ENCODE measurements at regions not wholly inside any gene's neighbourhood (a gene's known extent, or its start where the extent isn't known, plus 50 kb on each side); places are given as distances from the start of the nearest gene placed in this dataset.

- TF ChIP-seq ZNF18 (tag by site-specific recombination; IDR thresholded peaks at IDR 0.05) (no peak), ZNF423 (tag by site-specific recombination; IDR thresholded peaks at IDR 0.05) (no peak)
These were observed 54.0 kb upstream of the CES5A start for GRCh38 chr16:55929181-55929580.
